Rectal smooth muscle tissue (tissue), 1 donor: ENCODE measurements at regions not wholly inside any gene's neighbourhood (a gene's known extent, or its start where the extent isn't known, plus 50 kb on each side); places are given as distances from the start of the nearest gene placed in this dataset.

Source experiments
- H3K27ac ChIP-seq: one replicate; pipeline ENCODE4 v1.7.0; 2013; ENCODE audit warnings: low read depth, low read length, inconsistent platforms
- H3K27me3 ChIP-seq: one replicate; pipeline ENCODE4 v1.7.0; 2013; ENCODE audit warnings: low read length; ENCODE audit not compliant: control insufficient read depth, insufficient read depth
- H3K36me3 ChIP-seq: one replicate; pipeline ENCODE4 v1.7.0; 2013; ENCODE audit warnings: low read length; ENCODE audit not compliant: control insufficient read depth, insufficient read depth
- H3K4me1 ChIP-seq: one replicate; pipeline ENCODE4 v1.7.0; 2013; ENCODE audit warnings: low read length; ENCODE audit not compliant: control insufficient read depth, insufficient read depth
- H3K4me3 ChIP-seq: one replicate; pipeline ENCODE4 v1.7.0; 2013; ENCODE audit warnings: low read length
- H3K9ac ChIP-seq: one replicate; pipeline ENCODE4 v1.7.0; 2013; ENCODE audit warnings: low read length

DNA sequence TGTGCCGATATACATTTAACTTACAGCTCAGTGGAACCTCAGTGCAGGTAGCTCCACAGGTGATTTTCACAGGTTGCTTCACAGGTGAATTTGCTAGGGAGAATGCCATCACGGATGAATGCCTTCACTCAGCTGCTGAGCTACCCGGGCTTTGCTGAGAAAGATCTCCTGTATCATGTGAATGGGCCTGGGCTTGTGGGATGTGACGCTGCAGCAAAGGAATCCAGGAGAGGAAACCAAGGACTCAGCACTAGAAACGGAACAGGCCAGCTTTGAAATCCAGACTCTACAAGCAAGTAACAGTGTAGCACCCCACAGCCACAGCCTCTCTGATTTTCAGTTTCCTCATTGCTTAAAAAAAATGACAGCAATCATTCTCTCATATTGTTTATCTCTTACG lies 271.4 kb upstream of the MAF start:
- H3K27me3 ChIP-seq: no peaks in the 10 kb centered on the region
- no peak overlapping the region for H3K27ac ChIP-seq
- H3K36me3 ChIP-seq: no peaks in the 10 kb centered on the region
- no peak overlapping the region for H3K4me3 ChIP-seq
- H3K4me1 ChIP-seq: no peaks in the 10 kb centered on the region
- no peak overlapping the region for H3K9ac ChIP-seq

DNA sequence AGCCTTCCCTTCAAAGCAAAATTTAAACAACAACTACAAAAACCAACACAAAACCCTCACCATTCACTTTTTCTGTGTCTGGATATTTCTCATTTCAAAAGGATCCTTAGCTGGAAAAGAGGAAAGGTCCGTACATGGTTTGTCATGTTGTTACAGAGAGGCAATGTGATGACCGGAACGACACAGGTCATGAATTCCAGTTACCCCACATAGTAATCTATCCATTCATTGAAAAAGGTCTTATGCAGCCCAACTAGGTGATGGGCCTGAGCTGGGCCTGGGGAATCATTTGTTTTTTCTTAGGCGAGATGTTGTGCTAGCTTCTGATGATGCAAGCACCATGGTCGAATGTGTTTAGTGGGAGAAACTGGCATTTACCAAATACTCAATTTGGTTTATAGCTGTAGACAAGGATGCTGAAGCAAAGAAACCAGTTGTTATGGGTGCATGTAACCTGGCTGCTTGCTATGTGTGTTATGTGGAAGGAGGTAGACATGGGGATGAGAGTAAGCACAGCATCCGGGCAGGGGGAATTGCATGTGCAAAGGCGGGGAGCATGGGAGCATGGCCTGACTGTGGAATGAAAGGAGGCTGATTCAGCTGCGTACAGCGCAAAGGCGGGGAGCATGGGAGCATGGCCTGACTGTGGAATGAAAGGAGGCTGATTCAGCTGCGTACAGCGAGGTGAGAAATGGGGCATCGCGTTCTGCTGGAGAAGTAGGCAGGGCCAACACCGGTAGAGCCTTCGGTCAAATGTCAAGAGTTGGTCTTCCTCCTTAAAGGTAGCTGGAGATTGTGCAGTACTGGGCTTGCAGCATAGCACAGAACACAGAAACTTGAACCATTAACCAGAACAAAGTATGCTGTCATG lies 269.7 kb upstream of the MAF start:
- H3K4me3 ChIP-seq: no peak overlapping the region

DNA sequence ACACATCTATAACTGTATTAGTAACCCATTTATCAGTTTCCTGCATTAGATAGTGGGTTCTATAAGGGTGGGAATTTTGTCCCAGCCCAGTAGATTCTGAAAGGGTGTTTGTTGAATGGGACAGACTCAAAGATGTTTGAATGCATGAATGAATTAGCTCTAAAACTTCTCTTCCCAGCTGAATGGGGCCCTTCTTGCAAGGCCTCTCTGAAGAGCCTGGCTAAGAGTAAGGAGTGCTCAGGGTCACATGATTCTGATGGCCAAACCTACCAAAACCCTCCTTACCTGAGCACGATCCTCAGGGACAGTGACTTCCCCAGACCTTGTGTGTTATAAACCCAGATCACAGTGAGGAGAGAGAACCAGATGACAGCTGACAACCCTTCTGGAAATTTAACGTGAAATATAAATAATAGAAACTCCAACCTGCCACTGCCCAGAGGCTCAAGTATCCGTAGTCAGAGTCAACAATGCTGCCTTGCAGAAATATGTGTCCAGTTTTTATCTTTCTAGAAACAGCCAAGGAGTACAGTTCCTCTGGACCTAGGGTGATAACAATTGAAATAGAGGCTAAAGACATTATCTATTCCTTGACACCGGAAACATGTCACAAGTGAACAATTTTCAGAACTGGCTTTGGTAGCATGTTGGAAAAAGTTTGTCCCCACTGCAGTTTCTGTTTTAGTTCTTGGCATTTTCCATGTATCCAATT lies 268.9 kb upstream of the MAF start:
- no peaks in the 10 kb centered on the region for H3K36me3 ChIP-seq
- H3K27me3 ChIP-seq: no peaks in the 10 kb centered on the region
- H3K4me1 ChIP-seq: no peaks in the 10 kb centered on the region
- no peak overlapping the region for H3K9ac ChIP-seq
- no peak overlapping the region for H3K4me3 ChIP-seq
- H3K27ac ChIP-seq: no peak overlapping the region

More for the DNA sequence above, 269.7 kb upstream of the MAF start:
- Histone ChIP-seq H3K27me3 (no peaks in the 10 kb centered on the region), H3K27ac (no peak overlapping the region), H3K36me3 (no peaks in the 10 kb centered on the region), H3K4me1 (no peaks in the 10 kb centered on the region), H3K9ac (no peak overlapping the region)

DNA sequence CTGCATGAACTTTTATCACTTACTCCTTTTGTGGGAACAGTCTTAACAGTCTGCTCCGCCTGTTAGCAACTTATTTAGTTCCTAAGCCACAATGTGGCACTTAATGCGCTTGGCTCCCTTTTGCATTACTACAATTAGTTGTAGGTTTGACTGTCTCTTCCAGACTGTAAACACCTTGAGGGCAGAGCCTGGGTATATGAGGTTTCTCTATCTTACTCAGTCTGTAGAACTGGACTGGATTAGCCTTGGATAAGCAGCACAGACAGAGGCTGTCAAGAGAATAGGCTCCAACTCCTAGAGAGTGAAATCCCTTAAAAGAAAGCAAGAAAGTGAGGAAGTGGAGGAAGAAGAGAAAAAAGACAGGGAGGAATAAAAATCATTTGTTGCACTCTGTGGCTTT lies 268.3 kb upstream of the MAF start:
- Histone ChIP-seq H3K4me1 (no peaks in the 10 kb centered on the region), H3K4me3 (no peak overlapping the region), H3K27me3 (no peaks in the 10 kb centered on the region), H3K27ac (no peak overlapping the region), H3K36me3 (no peaks in the 10 kb centered on the region), H3K9ac (no peak overlapping the region)

DNA sequence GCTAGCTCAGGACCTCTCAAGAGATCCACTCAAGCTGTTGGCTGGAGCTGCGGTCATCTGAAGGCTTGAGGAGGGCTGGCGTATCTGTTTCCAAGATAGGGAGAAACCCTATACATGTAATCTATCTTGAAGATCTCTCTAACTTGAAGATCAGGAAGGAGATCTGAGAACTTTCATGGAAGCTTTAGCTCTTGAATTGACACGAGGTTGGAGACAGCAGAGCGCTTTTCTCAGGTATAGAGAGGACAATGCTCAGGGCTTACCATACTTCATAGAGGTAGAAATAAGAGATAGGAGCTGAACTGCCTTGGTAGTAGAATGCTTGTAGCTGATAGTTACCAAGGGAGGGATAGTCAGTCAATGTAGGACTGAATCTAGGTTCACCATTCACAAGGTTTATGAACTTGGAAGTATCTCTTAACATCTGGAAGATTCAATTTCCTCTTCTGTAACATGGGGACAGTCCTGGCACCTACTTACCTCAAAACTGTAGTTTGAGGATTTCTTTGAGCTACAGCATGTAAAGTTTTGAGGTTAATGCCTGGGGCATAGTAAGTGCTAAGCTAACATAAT lies 267.0 kb upstream of the MAF start:
- Histone ChIP-seq H3K9ac (no peak overlapping the region), H3K4me1 (no peaks in the 10 kb centered on the region), H3K27ac (no peak overlapping the region), H3K36me3 (no peaks in the 10 kb centered on the region), H3K4me3 (no peak overlapping the region), H3K27me3 (no peaks in the 10 kb centered on the region)

DNA sequence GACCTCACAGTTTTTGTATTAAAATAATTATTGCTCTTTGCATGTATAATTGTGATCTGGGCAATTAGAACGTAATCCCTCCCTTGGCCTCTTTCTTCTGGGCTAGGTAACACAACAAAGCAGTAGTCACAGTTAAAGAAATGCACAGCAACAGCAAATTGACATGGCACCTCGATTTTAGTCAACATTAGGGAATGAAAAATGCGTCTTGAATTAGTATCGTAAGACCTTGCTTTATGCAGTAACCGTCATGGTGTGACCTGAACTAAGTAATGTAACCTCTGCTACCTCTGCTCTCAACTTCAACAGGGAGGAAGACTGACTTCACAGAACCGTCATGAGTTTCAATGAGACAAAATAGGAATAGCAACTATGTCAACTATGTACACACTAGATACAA lies 265.4 kb upstream of the MAF start:
- Histone ChIP-seq H3K27me3 (no peaks in the 10 kb centered on the region), H3K36me3 (no peaks in the 10 kb centered on the region), H3K27ac (no peak overlapping the region), H3K9ac (no peak overlapping the region), H3K4me1 (no peaks in the 10 kb centered on the region), H3K4me3 (no peak overlapping the region)

DNA sequence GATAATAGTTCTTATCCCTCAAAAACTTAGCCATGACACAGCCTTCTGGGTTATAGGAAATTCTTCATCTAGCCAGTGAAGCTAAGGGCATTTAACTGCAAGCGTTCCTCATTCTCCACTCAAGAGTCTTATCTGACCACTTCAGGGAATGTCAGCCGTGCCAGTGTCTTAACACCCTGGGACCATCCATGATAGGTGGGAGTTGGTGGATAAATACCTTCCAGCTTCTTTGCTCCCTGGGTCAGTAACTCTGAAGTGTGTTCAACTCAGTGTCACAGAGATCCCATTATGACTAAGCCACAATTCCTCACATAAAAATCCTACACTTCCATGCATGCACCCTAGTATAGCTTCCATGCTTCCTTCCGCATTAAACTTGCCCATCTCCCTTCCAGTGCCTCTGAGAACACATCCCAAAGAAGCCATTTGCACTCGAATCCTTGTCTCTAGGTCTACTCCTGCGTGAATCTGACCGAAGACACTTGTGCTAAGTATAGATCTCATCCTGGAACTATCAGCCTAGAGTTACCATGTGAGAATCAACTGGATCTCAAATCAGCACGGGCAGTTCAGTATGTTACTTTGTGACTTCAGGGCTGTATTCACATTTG lies 264.3 kb upstream of the MAF start:
- Histone ChIP-seq H3K27ac (no peak overlapping the region), H3K9ac (no peak overlapping the region), H3K4me1 (no peaks in the 10 kb centered on the region), H3K4me3 (no peak overlapping the region), H3K27me3 (no peaks in the 10 kb centered on the region), H3K36me3 (no peaks in the 10 kb centered on the region)

DNA sequence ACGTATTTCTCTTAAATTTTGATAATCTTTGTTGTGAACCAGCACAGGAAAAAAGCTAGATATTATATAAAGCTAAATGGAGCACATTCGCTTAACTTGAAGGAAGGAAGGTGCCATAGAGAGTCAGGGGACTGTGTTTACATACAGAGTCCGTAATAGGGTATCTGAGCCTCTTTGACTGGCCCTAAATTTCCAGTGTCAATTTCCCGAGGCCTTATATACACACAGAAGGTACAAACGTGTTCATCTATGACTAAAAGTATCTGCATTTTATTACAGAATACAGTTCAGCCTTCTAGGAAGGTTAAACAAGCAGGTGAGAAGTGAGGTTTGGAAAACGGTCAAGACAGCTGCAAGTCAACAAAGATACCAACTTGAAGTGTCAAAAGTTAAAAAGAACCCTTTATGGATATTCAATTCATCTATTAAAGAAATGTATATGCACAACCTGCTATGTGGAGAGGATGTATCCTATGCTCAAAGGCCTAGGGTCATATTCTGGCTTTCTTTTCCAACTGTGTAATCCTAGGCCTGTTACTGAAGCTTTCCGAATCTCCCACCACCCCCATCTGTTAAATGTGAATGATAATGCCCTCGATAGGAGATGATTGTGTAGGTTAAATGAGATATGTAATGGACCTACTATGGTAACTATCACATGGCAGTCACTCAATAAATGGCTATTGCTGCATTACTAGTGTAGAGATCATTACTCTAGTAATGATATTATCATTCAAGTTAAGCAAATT lies 263.7 kb upstream of the MAF start:
- H3K4me3 ChIP-seq: no peak overlapping the region
- H3K27me3 ChIP-seq: no peaks in the 10 kb centered on the region
- no peak overlapping the region for H3K9ac ChIP-seq
- no peaks in the 10 kb centered on the region for H3K4me1 ChIP-seq
- H3K36me3 ChIP-seq: no peaks in the 10 kb centered on the region
- no peak overlapping the region for H3K27ac ChIP-seq

DNA sequence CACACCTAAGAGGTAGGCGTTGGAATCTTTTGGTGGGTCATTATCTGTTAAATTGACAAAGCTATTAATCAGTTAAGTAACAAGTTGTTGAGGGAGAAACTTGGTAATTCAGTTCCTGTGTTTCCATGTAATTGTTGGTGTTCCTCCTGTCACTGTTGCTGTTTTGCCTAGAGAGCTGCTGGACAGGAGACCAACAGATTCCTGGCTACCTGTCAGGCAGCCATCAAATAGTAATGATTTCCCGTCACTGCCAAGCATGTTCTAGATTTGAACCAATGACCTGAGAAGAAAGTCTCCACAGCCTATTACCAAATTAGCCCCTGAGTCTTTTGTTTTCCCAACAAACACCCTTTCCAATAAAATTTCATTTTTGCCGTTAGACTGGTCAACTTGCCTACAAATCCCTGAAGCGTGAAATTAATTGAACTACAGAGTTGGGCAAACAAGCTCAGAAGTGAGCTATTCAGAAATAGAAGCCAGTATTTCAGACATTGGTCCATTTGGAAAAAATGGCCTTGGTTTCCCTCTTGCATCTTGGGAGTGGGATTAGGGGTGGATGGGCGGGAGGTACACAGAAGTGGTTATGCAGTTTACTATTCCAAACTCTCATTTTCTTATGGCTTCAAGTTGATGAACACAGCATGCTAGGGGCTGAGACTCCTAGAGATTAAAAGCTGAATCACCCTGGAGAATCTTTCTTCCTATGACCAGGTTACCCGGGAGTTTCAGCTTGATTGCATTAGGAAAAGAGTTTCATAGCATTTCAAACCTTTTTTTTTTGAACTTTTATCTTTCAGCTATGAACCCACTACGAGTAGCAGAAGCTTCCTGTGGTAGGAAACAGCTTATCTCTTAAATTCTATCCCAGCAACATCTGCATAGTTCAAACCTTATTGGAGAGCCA lies 262.8 kb upstream of the MAF start:
- H3K4me3 ChIP-seq: no peak overlapping the region
- H3K9ac ChIP-seq: no peak overlapping the region
- no peaks in the 10 kb centered on the region for H3K4me1 ChIP-seq
- H3K27ac ChIP-seq: no peak overlapping the region
- H3K36me3 ChIP-seq: no peaks in the 10 kb centered on the region
- H3K27me3 ChIP-seq: no peaks in the 10 kb centered on the region

DNA sequence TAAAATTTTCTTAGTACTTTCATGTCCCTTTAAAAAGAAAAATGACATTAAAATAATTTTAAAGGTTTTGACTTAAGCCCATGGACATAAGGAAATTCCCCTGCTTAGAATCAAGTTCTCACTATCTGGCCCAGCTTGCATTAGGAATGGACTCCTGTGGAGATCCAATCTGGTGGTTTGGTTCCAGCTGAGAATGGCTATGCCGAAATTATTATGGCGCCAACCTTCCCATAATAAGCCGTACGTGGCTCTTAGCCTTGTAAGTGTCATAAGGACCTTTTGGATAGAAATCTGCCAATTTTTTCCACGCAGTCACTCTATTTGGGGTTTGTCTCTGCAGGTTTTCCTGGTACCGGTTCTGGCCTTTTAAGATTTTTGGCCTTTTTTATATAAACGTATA lies 262.1 kb upstream of the MAF start:
- no peak overlapping the region for H3K9ac ChIP-seq
- no peak overlapping the region for H3K4me3 ChIP-seq
- no peak overlapping the region for H3K27ac ChIP-seq
- H3K27me3 ChIP-seq: no peaks in the 10 kb centered on the region
- H3K4me1 ChIP-seq: no peaks in the 10 kb centered on the region
- H3K36me3 ChIP-seq: no peaks in the 10 kb centered on the region

DNA sequence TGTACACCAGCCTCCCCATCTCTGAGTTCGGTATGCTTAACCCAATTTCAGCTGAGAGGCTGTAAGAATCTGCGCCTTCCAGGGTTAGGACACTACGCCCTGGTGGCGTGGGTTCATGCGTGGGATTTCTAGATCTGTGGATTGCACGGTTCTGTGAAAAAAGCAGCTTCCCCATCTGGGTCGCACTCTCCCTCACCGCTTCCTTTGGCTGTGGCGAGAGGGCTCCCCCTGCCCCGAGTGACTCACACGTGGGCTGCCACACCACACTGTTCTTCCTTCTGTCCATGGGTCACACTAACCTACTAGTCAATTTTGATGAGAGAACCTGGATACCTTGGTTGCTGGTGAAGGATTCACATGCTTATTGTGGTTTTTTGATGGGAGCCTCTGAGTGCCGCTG lies 256.0 kb upstream of the MAF start:
- no peaks in the 10 kb centered on the region for H3K4me1 ChIP-seq
- H3K9ac ChIP-seq: no peak overlapping the region
- no peaks in the 10 kb centered on the region for H3K36me3 ChIP-seq
- H3K27me3 ChIP-seq: no peaks in the 10 kb centered on the region
- no peak overlapping the region for H3K4me3 ChIP-seq
- H3K27ac ChIP-seq: no peak overlapping the region
